Muscle layer of duodenum (tissue), 2 donors: ENCODE measurements at regions not wholly inside any gene's neighbourhood (a gene's known extent, or its start where the extent isn't known, plus 50 kb on each side); places are given as distances from the start of the nearest gene placed in this dataset.

Experiments
- H3K27ac ChIP-seq: one replicate; pipeline ENCODE4 v1.7.0; 2013; ENCODE audit warnings: mild to moderate bottlenecking, low read length
- H3K27me3 ChIP-seq: one replicate; pipeline ENCODE4 v1.7.0; 2013; ENCODE audit warnings: low read depth, mild to moderate bottlenecking, control low read depth, low read length
- H3K36me3 ChIP-seq, 2 donors: one replicate each; pipeline ENCODE4 v1.7.0; 2013; ENCODE audit warnings: low read length in 2 of 2, control low read depth in 1 of 2, mild to moderate bottlenecking in 1 of 2; ENCODE audit not compliant: insufficient read depth in 2 of 2, control insufficient read depth in 1 of 2
- H3K4me1 ChIP-seq, 2 donors: one replicate each; pipeline ENCODE4 v1.7.0; 2013; ENCODE audit warnings: low read length in 2 of 2, mild to moderate bottlenecking in 2 of 2, control low read depth in 1 of 2, moderate library complexity in 1 of 2; ENCODE audit not compliant: insufficient read depth in 2 of 2, control insufficient read depth in 1 of 2
- H3K4me3 ChIP-seq, 2 donors: one replicate each; pipeline ENCODE4 v1.7.0; 2013; ENCODE audit warnings: low read length in 2 of 2, low read depth in 1 of 2, mild to moderate bottlenecking in 1 of 2
- H3K9me3 ChIP-seq, 2 donors: one replicate each; pipeline ENCODE4 v1.7.0; 2013; ENCODE audit warnings: low read length in 2 of 2, control low read depth in 1 of 2, mild to moderate bottlenecking in 1 of 2; ENCODE audit not compliant: control insufficient read depth in 1 of 2
- donor health status: healthy.

GRCh38 chr3:33919312-33920120, 121.1 kb downstream of the PDCD6IP start:
- H3K4me3 ChIP-seq = no peak overlapping the region
- H3K36me3 ChIP-seq = no peaks in the 10 kb centered on the region
- no peaks in the 10 kb centered on the region for H3K27me3 ChIP-seq
- no peak overlapping the region for H3K27ac ChIP-seq
- H3K9me3 ChIP-seq = peaks cover 0 to 3% of the 10 kb centered on the region in 2 donors
- no peaks in the 10 kb centered on the region for H3K4me1 ChIP-seq

DNA sequence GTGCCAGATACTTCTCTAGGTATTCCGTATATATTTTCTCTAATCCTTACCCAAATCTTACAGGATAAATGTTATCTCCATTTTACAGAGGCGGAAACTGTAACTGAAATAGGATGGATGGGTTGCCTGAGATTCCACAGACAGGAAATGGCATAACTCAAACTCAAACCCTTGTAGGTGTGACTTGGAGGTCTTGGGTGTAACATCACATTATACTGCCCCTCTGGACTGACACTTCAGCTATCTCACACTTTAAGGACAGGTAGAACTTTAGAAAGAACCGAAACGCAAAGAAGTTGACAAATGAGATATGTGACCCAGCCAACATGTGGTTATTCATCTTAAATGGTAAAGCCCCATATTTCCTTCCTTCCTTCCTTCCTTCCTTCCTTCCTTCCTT, 122.1 kb downstream of the PDCD6IP start:
- H3K27me3 ChIP-seq = no peaks in the 10 kb centered on the region
- no peaks in the 10 kb centered on the region for H3K4me1 ChIP-seq
- no peaks in the 10 kb centered on the region for H3K36me3 ChIP-seq
- no peak overlapping the region for H3K27ac ChIP-seq
- no peak overlapping the region for H3K4me3 ChIP-seq
- peaks cover 0 to 3% of the 10 kb centered on the region in 2 donors for H3K9me3 ChIP-seq

DNA sequence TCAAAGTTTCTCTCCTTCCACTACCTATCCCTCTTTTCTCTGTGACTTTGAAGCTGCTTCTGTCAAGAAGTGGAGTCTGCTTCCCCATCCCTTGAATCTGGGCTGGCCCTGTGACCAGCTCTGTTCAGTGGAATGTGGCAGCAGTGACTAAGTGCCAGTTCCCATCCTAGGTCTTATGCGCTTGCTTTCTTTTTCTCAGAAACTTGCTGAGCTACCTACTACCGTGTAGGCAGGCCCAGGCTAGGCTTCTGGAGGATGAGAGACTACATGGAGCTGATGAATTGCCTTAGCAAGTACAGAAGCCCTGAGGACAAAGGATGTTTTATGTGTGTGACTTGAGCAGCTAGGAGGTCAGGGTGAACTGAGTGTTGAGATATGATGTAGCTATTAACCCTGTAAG, 123.2 kb downstream of the PDCD6IP start:
- Histone ChIP-seq H3K27ac (no peak overlapping the region), H3K27me3 (no peaks in the 10 kb centered on the region), H3K9me3 (peaks cover 0 to 3% of the 10 kb centered on the region in 2 donors), H3K36me3 (no peaks in the 10 kb centered on the region), H3K4me3 (no peak overlapping the region), H3K4me1 (no peaks in the 10 kb centered on the region)

GRCh38 chr3:33926998-33927605, 128.7 kb downstream of the PDCD6IP start:
- Histone ChIP-seq H3K36me3 (no peaks in the 10 kb centered on the region), H3K4me3 (no peak overlapping the region), H3K27me3 (no peaks in the 10 kb centered on the region), H3K4me1 (no peaks in the 10 kb centered on the region), H3K27ac (no peak overlapping the region), H3K9me3 (peaks cover 0 to 3% of the 10 kb centered on the region in 2 donors)

GRCh38 chr3:33929813-33930212, 131.4 kb downstream of the PDCD6IP start:
- Histone ChIP-seq H3K4me1 (no peaks in the 10 kb centered on the region), H3K36me3 (no peaks in the 10 kb centered on the region), H3K27ac (no peak overlapping the region), H3K4me3 (no peak overlapping the region), H3K9me3 (no peaks in the 10 kb centered on the region), H3K27me3 (no peaks in the 10 kb centered on the region)

- H3K9me3 ChIP-seq = no peaks in the 10 kb centered on the region
These were observed 133.1 kb downstream of the PDCD6IP start for GRCh38 chr3:33931512-33931911.

DNA sequence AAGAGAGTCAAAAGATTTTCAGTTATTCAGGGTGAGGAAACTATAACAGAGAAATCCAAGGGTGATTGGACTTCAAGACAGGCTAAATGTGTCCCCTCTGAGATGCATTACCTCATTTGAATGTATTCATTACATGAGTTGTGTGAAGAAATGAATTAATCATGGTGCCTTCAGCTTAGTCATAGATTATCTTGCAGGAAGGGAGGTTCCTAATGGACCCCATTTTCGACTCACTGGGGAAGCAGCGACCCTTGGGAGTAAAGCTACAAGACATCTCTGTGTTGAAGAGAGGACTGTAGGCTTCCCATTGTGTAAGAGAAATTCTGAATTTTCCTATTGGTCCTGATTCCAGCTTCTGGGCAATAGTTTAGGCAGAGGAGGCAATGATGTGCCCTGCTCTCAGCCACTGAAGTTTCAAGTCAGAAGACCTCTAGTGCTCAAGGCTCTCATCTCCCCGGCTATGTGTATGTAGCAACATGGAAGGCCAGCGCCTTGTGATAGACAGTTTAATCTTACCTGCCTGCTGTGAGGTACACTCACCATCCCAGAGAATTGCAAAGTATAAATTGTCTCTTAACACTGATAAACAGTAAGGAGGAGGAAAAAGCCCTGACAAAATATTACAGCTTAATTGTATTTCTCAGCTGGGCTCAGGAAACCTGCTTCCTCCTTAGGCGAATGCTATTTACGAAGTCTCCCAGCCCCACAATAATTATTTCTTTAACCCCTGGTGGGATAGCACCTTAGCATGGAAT, 133.8 kb downstream of the PDCD6IP start:
- no peaks in the 10 kb centered on the region for H3K4me1 ChIP-seq

More at GRCh38 chr3:33931512-33931911, 133.1 kb downstream of the PDCD6IP start:
- Histone ChIP-seq H3K27me3 (no peaks in the 10 kb centered on the region), H3K4me3 (no peak overlapping the region), H3K27ac (no peak overlapping the region), H3K36me3 (no peaks in the 10 kb centered on the region), H3K4me1 (no peaks in the 10 kb centered on the region)

DNA sequence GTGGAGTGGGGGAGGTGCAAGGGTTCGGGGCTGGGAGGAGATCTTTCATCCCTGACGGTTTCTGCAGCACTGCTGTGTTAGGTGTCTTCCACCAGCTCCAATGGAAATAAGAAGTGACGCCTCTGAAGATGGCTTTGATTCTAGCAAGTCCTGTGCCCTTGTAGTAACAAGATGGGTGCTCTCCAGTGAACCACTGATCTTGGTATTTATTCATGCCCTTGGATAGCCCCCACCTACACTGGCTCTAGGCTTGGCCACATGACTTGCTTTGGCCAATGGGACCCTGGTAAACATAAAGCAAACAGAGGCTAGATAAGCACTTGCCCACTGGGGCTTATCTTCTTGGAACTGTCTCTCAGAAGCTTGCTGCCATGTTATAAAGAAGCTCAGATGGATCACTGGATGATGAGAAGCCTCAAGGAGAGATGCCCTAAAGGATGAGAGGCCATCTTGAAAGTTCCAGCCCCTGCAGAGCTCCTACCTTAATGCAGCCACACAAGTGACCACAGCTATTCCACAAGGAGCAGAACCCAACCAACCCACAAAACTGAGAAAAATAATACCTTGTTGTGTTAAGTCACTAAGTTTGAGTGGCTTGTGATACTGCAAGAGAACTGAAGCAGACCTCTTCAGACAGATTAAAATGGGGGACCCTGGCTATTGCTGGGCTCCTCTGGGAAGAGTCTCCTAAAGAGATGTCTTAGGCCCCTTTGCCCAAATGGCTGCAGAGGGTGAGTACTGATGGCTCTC, 137.9 kb downstream of the PDCD6IP start:
- H3K36me3 ChIP-seq = no peaks in the 10 kb centered on the region
- no peaks in the 10 kb centered on the region for H3K27me3 ChIP-seq
- H3K4me3 ChIP-seq = no peak overlapping the region
- no peaks in the 10 kb centered on the region for H3K4me1 ChIP-seq
- H3K9me3 ChIP-seq = no peaks in the 10 kb centered on the region
- H3K27ac ChIP-seq = no peak overlapping the region

More for the DNA sequence above, 133.8 kb downstream of the PDCD6IP start:
- H3K4me3 ChIP-seq = no peak overlapping the region
- H3K36me3 ChIP-seq = no peaks in the 10 kb centered on the region
- H3K27me3 ChIP-seq = no peaks in the 10 kb centered on the region
- H3K9me3 ChIP-seq = no peaks in the 10 kb centered on the region
- no peak overlapping the region for H3K27ac ChIP-seq

DNA sequence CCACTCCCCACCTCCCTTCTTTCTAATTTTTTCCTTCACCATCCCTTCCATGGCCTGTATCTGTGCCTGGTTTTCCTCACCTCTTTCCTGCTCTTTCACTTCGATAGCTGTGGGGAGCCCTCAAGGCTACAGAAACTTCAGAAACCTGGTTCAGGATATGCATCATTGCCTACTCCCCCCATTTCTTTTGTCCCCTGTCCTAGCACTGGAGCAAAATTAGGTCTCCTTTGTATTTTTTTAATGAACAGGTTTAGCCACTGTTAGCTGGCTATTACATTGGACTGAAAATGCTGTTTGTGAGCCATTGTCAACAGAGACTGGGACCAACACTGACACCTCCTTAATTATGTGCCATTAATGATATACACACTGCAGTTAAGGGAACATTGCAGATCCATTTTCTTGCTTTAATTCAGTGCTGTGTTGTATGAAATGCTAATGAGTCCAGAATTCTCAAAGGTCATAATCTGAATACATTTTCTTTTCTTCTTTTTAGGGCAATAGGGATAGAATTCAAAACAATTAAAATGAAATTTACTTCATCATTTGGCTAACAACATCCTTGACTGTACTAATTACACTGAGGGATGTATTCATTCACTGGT, 138.6 kb downstream of the PDCD6IP start:
- H3K27ac ChIP-seq = no peak overlapping the region
- H3K27me3 ChIP-seq = no peaks in the 10 kb centered on the region
- no peaks in the 10 kb centered on the region for H3K4me1 ChIP-seq
- H3K9me3 ChIP-seq = no peaks in the 10 kb centered on the region
- H3K4me3 ChIP-seq = no peak overlapping the region
- no peaks in the 10 kb centered on the region for H3K36me3 ChIP-seq

GRCh38 chr3:33937628-33938027, 139.2 kb downstream of the PDCD6IP start:
- H3K4me3 ChIP-seq = no peak overlapping the region
- no peaks in the 10 kb centered on the region for H3K36me3 ChIP-seq
- H3K9me3 ChIP-seq = no peaks in the 10 kb centered on the region
- H3K4me1 ChIP-seq = no peaks in the 10 kb centered on the region
- no peaks in the 10 kb centered on the region for H3K27me3 ChIP-seq
- no peak overlapping the region for H3K27ac ChIP-seq
